Suprapubic skin (tissue), 3 donors: ENCODE measurements at regions not wholly inside any gene's neighbourhood (a gene's known extent, or its start where the extent isn't known, plus 50 kb on each side); places are given as distances from the start of the nearest gene placed in this dataset.
"Not testable (repeated sequence)": the region's sequence is repeated elsewhere in the genome, so short reads cannot be mapped to it uniquely, and the experiment has no call there.

Source experiments
- POLR2A ChIP-seq, 2 donors: fragments of 450-650 bp; IDR thresholded peaks; one replicate each; pipeline ENCODE4 v1.6.1; 2017; ENCODE audit warnings: antibody characterized with exemption in 2 of 2, mild to moderate bottlenecking in 2 of 2, moderate library complexity in 2 of 2
- TF ChIP-seq, protein P1 (sequence below), 2 donors: fragments of 200-600 bp in 1 of 2; fragments of 450-650 bp in 1 of 2; sonication (generic) in 1 of 2; IDR thresholded peaks; one replicate each; pipeline ENCODE4 v1.5.1; 2016 to 2019; ENCODE audit warnings: antibody characterized with exemption in 2 of 2, mild to moderate bottlenecking in 1 of 2, moderate library complexity in 1 of 2

DNA sequence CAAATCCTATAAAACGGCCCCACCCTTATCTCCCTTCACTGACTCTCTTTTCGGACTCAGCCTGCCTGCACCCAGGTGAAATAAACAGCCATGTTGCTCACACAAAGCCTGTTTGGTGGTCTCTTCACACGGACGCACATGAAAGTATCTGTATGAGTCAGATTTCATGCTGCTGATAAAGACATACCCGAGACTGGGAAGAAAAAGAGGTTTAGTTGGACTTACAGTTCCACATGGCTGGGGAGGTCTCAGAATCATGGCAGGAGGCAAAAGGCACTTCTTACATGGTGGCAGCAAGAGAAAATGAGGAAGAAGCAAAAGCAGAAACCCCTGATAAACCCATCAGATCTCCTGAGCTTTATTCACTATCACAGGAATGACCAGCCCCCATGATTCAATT is 249.3 kb upstream of the SPTLC3 start:
- not testable (repeated sequence) for TF ChIP-seq POLR2A (IDR thresholded peaks at IDR 0.05)
- TF ChIP-seq, protein P1, sequence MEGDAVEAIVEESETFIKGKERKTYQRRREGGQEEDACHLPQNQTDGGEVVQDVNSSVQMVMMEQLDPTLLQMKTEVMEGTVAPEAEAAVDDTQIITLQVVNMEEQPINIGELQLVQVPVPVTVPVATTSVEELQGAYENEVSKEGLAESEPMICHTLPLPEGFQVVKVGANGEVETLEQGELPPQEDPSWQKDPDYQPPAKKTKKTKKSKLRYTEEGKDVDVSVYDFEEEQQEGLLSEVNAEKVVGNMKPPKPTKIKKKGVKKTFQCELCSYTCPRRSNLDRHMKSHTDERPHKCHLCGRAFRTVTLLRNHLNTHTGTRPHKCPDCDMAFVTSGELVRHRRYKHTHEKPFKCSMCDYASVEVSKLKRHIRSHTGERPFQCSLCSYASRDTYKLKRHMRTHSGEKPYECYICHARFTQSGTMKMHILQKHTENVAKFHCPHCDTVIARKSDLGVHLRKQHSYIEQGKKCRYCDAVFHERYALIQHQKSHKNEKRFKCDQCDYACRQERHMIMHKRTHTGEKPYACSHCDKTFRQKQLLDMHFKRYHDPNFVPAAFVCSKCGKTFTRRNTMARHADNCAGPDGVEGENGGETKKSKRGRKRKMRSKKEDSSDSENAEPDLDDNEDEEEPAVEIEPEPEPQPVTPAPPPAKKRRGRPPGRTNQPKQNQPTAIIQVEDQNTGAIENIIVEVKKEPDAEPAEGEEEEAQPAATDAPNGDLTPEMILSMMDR (IDR thresholded peaks at IDR 0.05) = not testable (repeated sequence)
